ENCODE measurements at regions not wholly inside any gene's neighbourhood (a gene's known extent, or its start where the extent isn't known, plus 50 kb on each side); places are given as distances from the start of the nearest gene placed in this dataset.

GRCh38 chr3:132174500-132174899, 139.7 kb upstream of the CPNE4 start:
- TF ChIP-seq SUZ12 (IDR thresholded peaks at IDR 0.05) = no peak
- TF ChIP-seq HDGF (IDR thresholded peaks at IDR 0.05; ENCODE audit: borderline replicate concordance) = no peak
- no peak for TF ChIP-seq CTBP1 (IDR thresholded peaks at IDR 0.05; ENCODE audit: borderline replicate concordance)
- TF ChIP-seq L3MBTL2 (conservative IDR thresholded peaks at IDR 0.05) = no peak
- TF ChIP-seq PKNOX1 (IDR thresholded peaks at IDR 0.05) = no peak
- no peak for TF ChIP-seq ARNT (IDR thresholded peaks at IDR 0.05)
- TF ChIP-seq SP1 (IDR thresholded peaks at IDR 0.05) = no peak
- TF ChIP-seq TARDBP (IDR thresholded peaks at IDR 0.05) = no peak
- TF ChIP-seq FOXK2 (IDR thresholded peaks at IDR 0.05) = no peak
- no peak for TF ChIP-seq ZNF384 (IDR thresholded peaks at IDR 0.05)
- no peak for TF ChIP-seq FOXM1 (IDR thresholded peaks at IDR 0.05; ENCODE audit: borderline replicate concordance)
- no peak for TF ChIP-seq FOXA1 (IDR thresholded peaks at IDR 0.05)
- no peak for TF ChIP-seq NFRKB (IDR thresholded peaks at IDR 0.05)
- no peak for TF ChIP-seq BHLHE40 (IDR thresholded peaks at IDR 0.05; ENCODE audit: borderline replicate concordance)
- TF ChIP-seq ELF4 (IDR thresholded peaks at IDR 0.05) = no peak
- TF ChIP-seq LEF1 (IDR thresholded peaks at IDR 0.05; ENCODE audit: borderline replicate concordance) = no peak
- CTCF ChIA-PET = no interaction called here
- POLR2A ChIA-PET = no interaction called here
- no peak for DNase-seq (ENCODE audit: extremely low spot score)

DNA sequence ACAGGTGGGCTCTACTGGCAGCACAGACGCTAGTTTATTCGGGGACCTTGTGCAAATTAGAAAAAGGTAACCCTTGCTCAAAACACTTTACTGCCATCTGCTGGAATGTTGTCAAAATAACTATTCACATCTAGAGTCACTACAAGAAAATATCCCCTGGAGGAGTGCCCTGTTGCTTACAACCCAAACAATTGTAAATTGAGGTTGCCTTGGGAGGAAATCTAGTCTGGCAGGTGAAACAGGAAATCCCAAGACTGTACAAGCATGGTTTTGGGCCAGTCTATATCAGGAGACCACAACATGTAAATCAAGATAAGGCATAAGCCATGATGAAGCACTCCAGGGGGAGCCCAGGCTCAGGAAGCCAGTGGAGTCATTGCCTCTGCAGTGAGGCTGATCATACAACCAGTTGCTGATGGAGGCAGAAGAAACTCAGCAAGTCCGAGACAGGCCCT, 136.8 kb upstream of the ACP3 start:
- POLR2A ChIA-PET = no interaction called here
- peak; percentile 45 for DNase-seq (ENCODE audit: extremely low spot score)
- TF ChIP-seq FOXK2 (IDR thresholded peaks at IDR 0.05) = no peak
- CTCF ChIA-PET = no interaction called here

- TF ChIP-seq NFRKB (IDR thresholded peaks at IDR 0.05) (no peak), FOXK2 (IDR thresholded peaks at IDR 0.05) (no peak), ZNF384 (IDR thresholded peaks at IDR 0.05) (no peak), SUZ12 (IDR thresholded peaks at IDR 0.05) (no peak), ELF4 (IDR thresholded peaks at IDR 0.05) (no peak), BHLHE40 (IDR thresholded peaks at IDR 0.05; ENCODE audit: borderline replicate concordance) (no peak), ARNT (IDR thresholded peaks at IDR 0.05) (no peak), FOXA1 (IDR thresholded peaks at IDR 0.05) (no peak), HDGF (IDR thresholded peaks at IDR 0.05; ENCODE audit: borderline replicate concordance) (no peak), SP1 (IDR thresholded peaks at IDR 0.05) (no peak), LEF1 (IDR thresholded peaks at IDR 0.05; ENCODE audit: borderline replicate concordance) (no peak), TARDBP (IDR thresholded peaks at IDR 0.05) (no peak), CTBP1 (IDR thresholded peaks at IDR 0.05; ENCODE audit: borderline replicate concordance) (no peak)
- no peak for DNase-seq (ENCODE audit: extremely low spot score)
- ChIA-PET POLR2A (no interaction called here), CTCF (no interaction called here)
Observed at GRCh38 chr3:132183811-132184210, 133.4 kb upstream of the ACP3 start.

GRCh38 chr3:132187746-132188145, 129.5 kb upstream of the ACP3 start:
- no peak for DNase-seq (ENCODE audit: extremely low spot score)
- ChIA-PET POLR2A (no interaction called here), CTCF (no interaction called here)
- TF ChIP-seq L3MBTL2 (conservative IDR thresholded peaks at IDR 0.05) (no peak), NFRKB (IDR thresholded peaks at IDR 0.05) (no peak), FOXA1 (IDR thresholded peaks at IDR 0.05) (no peak), ARNT (IDR thresholded peaks at IDR 0.05) (no peak), HDGF (IDR thresholded peaks at IDR 0.05; ENCODE audit: borderline replicate concordance) (no peak), ELF4 (IDR thresholded peaks at IDR 0.05) (no peak), CTBP1 (IDR thresholded peaks at IDR 0.05; ENCODE audit: borderline replicate concordance) (no peak), BHLHE40 (IDR thresholded peaks at IDR 0.05; ENCODE audit: borderline replicate concordance) (no peak), FOXK2 (IDR thresholded peaks at IDR 0.05) (no peak), SUZ12 (IDR thresholded peaks at IDR 0.05) (no peak), TARDBP (IDR thresholded peaks at IDR 0.05) (no peak), FOXM1 (IDR thresholded peaks at IDR 0.05; ENCODE audit: borderline replicate concordance) (no peak)

DNA sequence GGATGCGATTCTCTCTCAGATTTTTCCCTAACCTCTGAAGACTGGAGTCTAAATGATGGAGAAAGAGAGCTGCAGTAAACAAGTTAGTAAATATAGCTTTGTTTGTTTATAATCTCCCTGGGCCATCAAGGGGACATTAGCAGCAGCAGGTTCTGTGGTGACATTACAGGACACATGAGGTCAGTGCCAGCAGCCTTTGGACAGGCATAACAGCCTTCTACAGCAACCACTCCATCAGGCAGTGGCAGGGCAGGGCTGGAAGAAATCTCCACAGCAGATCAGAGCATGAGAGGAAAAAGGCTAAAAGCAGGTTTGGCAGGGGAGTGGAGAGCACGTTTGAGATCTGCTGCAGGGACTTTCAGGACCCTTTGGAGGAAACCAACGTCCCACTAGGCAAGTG, 127.6 kb upstream of the ACP3 start:
- no peak for TF ChIP-seq TARDBP (IDR thresholded peaks at IDR 0.05)
- no peak for TF ChIP-seq FOXM1 (IDR thresholded peaks at IDR 0.05; ENCODE audit: borderline replicate concordance)
- TF ChIP-seq SP1 (IDR thresholded peaks at IDR 0.05) = no peak
- no peak for TF ChIP-seq FOXK2 (IDR thresholded peaks at IDR 0.05)
- no peak for TF ChIP-seq ZNF384 (IDR thresholded peaks at IDR 0.05)
- TF ChIP-seq PKNOX1 (IDR thresholded peaks at IDR 0.05) = no peak
- no peak for TF ChIP-seq LEF1 (IDR thresholded peaks at IDR 0.05; ENCODE audit: borderline replicate concordance)
- TF ChIP-seq NFRKB (IDR thresholded peaks at IDR 0.05) = no peak
- no peak for TF ChIP-seq BHLHE40 (IDR thresholded peaks at IDR 0.05; ENCODE audit: borderline replicate concordance)
- no peak for TF ChIP-seq HDGF (IDR thresholded peaks at IDR 0.05; ENCODE audit: borderline replicate concordance)
- TF ChIP-seq FOXA1 (IDR thresholded peaks at IDR 0.05) = no peak
- TF ChIP-seq CTBP1 (IDR thresholded peaks at IDR 0.05; ENCODE audit: borderline replicate concordance) = no peak
- no peak for TF ChIP-seq ARNT (IDR thresholded peaks at IDR 0.05)
- no peak for TF ChIP-seq SUZ12 (IDR thresholded peaks at IDR 0.05)
- TF ChIP-seq L3MBTL2 (conservative IDR thresholded peaks at IDR 0.05) = no peak
- TF ChIP-seq ELF4 (IDR thresholded peaks at IDR 0.05) = no peak
- CTCF ChIA-PET = interaction anchor here (0.6 kb wide), 1 partner anchor 743 kb away, joined by 3 read pairs; no protein-coding TSS in a partner anchor
- POLR2A ChIA-PET = no interaction called here

DNA sequence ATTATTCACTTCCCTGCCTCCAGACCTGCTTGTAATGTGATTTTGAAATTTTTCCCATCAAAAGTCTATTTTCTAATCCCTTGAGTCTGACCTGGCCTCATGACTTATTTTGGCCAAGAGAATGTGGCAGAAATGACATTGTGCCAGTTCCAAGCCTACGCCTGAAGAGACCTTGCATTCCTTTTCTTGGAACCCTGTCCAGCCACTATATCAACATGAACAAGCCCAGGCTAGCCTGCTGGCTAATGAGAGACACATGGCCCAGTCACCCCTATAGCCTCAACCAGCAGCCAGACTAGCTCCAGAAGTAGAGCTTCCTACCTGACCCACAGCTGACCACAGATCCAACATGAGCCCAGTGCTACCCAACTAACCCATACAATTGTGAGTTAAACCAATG, 121.1 kb upstream of the ACP3 start:
- POLR2A ChIA-PET = no interaction called here
- no peak for DNase-seq (ENCODE audit: extremely low spot score)
- CTCF ChIA-PET = no interaction called here

More for the DNA sequence above, 127.6 kb upstream of the ACP3 start:
- no peak for DNase-seq (ENCODE audit: extremely low spot score)

More for the DNA sequence above, 121.1 kb upstream of the ACP3 start:
- no peak for TF ChIP-seq SUZ12 (IDR thresholded peaks at IDR 0.05)
- no peak for TF ChIP-seq TARDBP (IDR thresholded peaks at IDR 0.05)
- no peak for TF ChIP-seq ELF4 (IDR thresholded peaks at IDR 0.05)
- no peak for TF ChIP-seq ZNF384 (IDR thresholded peaks at IDR 0.05)
- no peak for TF ChIP-seq NFRKB (IDR thresholded peaks at IDR 0.05)
- TF ChIP-seq PKNOX1 (IDR thresholded peaks at IDR 0.05) = no peak
- TF ChIP-seq ARNT (IDR thresholded peaks at IDR 0.05) = no peak
- TF ChIP-seq FOXA1 (IDR thresholded peaks at IDR 0.05) = no peak
- TF ChIP-seq L3MBTL2 (conservative IDR thresholded peaks at IDR 0.05) = no peak
- TF ChIP-seq BHLHE40 (IDR thresholded peaks at IDR 0.05; ENCODE audit: borderline replicate concordance) = no peak
